Erythroblast (primary cell): ENCODE measurements at regions not wholly inside any gene's neighbourhood (a gene's known extent, or its start where the extent isn't known, plus 50 kb on each side); places are given as distances from the start of the nearest gene placed in this dataset.

Experiments used
- GATA1 ChIP-seq: IDR thresholded peaks from 2 replicates; pipeline ENCODE4 v1.6.1; 2011; ENCODE audit warnings: low read depth, mild to moderate bottlenecking, control low read depth, low read length, moderate library complexity
- POLR2A ChIP-seq: IDR thresholded peaks from 2 replicates; pipeline ENCODE4 v1.6.1; 2011; ENCODE audit warnings: mild to moderate bottlenecking, low read length

DNA sequence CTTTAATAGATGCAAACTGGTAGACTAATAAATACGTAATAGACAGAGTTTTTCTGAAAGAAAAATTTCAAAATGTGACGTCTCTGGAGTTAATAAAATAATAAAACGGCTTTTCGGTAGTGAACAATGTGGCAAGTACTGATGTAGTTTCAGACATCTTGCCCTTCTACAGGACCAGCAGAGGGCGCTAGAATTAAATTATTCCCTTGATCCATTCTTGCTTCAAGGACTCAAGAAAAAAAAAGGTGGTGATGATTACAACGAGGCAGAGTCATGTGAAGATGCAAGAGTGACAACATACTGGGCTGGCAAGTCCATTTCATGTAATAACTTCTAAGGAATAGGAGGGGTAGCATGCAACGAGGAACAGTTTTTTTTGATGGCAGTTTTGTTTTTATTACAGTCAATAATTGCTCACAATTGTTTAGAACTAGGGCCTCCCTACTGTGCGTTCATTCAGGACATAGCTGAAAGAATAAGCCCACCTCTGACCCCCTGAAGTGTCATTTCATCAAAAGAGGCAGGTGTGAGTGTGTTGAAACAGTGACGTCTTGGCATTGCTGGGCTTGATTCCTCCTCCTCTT, 101.0 kb upstream of the GZMB start:
- no peak for TF ChIP-seq POLR2A
- TF ChIP-seq GATA1, result no peak
